HG02840 (cell line): ENCODE measurements at regions not wholly inside any gene's neighbourhood (a gene's known extent, or its start where the extent isn't known, plus 50 kb on each side); places are given as distances from the start of the nearest gene placed in this dataset.
"Not testable (repeated sequence)": the region's sequence is repeated elsewhere in the genome, so short reads cannot be mapped to it uniquely, and the experiment has no call there.

Experiments used
- ATAC-seq: cut with Tn5 transposase; IDR thresholded peaks from one replicate; pipeline ENCODE4 v1.9.1; 2021; ENCODE audit warnings: mild to moderate bottlenecking, moderate library complexity, moderate number of reproducible peaks; ENCODE audit not compliant: unreplicated experiment, low FRiP score

DNA sequence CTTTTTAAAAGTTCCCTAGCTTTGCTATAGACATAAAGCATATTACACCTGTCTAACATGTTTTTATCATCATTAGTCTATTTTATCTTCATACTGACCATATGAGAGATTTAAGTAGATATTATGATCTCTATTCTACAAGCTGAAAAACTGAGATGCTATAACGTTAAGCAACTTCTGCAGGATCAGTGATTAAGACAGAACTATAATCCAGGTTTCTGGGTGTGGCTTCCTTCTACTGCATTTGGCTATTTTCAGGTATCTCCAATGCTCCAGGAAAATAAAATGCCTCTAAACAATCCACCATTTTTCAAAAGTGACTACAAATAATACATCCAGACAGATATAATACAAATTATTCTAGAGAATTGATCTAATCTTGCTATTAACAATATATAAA, 53.4 kb downstream of the RGS2 start:
- ATAC-seq = no peak

DNA sequence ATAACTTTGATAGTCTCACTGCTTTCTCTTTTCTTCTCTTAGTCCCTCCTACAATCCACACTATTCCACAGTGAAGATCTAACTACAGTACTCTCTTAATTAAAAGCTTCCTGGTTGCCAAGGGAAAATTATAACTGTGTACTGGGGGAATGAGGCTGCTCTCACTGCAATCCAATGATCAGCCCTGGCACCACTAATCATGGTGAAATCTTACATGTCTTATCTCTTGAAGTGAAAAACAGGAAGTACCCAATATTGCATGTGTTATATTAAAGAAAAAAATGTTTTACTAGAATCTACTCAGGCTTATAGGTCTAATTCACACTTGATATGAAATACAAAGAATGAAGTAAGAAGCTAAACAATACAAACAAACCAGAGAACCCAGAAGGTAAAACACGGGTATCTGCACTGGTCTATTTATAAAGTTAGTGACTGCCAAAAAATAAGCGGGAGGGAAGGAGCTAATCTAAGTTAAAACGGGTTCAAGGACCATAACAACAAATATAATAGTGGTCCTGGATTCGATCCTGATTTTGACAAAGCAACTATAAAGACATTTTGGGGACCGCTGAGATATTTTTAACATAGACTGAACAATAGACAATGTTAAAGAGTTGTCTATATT, 57.5 kb downstream of the RGS2 start:
- ATAC-seq = no peak

- ATAC-seq = no peak
Observed at GRCh38 chr1:192867180-192867579, 58.3 kb downstream of the RGS2 start.

DNA sequence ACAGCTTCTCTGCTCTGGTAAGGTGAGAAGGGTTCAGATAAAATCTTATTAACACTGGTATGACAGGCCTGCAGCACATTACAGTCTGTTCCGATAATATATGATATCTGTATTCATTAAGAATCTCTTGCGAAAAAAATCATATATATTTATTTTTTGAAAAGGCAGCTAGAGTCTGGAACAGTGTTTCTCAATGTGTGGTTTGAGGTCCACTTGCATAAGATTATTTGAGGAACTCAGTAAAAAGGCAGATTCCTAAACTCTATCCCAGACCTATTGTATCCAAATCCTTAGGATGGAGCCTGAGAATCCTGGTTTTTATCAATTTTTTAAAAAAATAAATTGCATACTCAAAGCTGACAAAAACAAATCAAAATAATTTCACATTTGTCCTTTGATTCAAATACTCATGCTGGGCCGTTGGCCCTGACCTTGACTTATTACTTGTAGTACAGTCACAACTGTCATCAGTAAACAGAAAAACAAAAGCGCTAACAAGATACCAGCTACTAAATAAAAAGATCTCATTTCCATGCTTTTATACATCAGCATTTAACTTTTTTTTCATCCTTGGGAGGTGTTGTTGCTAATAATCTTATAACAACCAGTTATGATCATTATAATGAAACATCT, 60.6 kb downstream of the RGS2 start:
- no peak for ATAC-seq

DNA sequence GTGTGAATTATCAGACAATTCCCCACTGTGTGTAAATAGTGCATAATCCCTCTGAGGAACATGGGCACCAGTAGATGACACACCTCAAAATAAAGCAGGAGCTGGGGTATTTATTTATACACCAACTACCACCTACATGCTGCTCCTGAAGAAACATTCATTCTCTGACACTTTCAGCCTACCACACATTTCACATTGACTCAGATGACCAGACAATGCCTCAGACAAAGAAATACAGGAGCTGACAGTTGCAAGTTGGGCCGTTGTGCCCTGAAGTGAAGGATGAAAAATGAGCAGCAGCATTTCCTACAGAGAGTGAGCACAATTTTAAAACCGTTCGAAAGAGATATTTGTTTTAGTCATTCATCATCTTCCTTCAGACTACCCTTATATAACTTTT, 63.2 kb downstream of the RGS2 start:
- ATAC-seq = no peak

DNA sequence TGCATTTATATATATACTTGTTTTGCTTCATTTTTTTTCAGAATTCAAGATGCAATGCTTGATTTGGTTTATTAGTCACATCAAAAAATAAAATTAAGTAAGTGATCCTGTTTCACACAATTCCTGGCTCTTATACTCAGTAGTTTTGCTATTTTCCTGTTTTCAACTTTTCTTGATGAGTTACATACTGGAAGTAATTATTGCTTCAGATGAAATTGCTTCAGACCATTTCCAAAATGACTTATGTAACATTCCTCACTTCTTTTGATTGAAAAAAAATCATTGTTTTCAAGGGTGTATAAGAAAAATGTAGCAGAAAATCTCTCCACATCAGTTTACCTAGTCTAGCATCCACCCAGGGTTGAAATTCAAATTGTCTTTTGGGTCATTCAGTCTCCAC, 65.0 kb downstream of the RGS2 start:
- ATAC-seq = no peak

DNA sequence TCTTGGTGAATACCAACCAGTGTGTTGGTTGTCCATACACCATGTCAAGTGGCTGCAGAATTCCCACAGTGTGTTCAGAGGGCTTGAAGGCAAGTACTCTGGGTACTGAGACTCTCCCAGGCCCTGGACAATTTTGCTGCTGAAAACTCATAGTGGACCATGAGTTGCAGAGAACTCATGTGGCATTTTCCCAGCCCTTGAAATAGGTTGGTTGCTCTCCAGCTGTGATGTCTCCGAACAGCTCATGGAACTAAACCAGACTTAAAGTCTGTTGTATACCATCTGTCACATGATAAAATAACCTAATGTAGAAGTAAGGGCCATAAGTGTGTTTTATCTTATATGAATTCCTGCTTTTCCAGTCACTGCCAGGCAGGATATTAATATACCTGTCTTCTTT, 67.8 kb downstream of the RGS2 start:
- ATAC-seq = no peak

DNA sequence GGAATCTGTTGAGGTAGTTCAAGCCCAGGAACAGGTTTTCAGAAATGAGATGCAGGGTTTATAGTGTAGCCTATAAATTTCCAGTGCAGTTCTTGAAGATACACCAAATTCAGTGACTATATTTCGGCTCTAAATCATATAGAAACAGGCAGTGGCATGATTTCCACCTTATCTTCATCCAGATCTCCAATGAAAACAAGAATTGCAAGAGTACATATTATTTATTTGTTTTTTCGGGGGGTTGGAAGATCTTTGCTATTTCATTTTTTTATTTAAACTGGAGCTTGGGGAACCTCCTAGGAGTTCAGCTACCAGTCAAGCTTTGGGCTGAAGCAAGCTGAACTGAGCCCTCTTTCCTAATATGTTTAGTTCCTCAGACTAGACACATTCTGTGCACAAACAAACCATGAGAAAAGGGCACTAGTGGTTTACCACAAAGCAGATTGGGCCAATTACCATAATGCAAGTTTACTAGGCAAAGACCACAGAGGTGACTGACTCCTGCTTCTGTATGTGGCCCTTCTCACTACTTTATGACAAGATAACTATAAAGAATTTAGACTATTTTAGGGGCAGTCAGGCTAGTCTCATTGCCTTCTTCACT, 68.5 kb downstream of the RGS2 start:
- no peak for ATAC-seq

DNA sequence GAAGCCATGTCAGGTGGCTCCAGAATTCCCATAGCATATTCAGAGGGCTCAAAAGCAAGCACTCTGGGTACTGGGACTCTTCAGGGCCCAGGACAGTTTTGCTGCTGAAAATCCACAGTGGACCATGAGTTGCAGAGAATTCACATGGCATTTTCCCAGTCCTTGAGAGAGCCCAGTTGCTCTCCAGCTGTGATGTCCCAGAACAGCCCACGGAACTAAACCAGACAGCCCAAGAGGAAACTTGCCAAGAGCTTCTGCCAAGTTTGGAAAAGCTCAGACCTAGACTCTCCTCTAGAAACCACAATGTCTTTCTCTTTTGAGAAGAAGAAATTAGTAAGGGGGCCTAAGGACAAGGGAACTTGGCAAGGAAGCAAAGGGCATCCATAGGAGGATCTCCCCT, 69.4 kb downstream of the RGS2 start:
- no peak for ATAC-seq

DNA sequence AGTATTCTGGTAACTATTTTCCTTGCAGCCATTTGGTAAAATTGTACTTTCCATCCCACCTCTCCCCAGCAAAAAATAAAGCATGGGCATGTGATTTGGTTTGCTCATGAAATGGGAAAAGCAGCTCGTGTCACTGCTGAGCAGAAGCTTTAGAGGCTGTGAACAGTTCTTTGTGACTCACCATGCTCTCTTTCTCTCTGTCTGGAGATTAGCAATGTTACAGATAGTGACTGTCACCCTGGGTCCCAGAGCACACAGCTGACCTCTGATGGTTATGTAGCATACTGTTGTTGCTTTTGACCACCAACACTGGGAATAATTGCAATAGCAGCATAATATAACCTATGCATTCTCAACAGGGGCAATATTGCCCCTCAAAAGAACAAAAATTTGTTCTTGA, 70.6 kb downstream of the RGS2 start:
- ATAC-seq = no peak

- no peak for ATAC-seq
Observed at GRCh38 chr1:192880231-192880630, 71.4 kb downstream of the RGS2 start.

- no peak for ATAC-seq
Observed at GRCh38 chr1:192884241-192884640, 75.4 kb downstream of the RGS2 start.

GRCh38 chr1:192885387-192885786, 76.5 kb downstream of the RGS2 start:
- ATAC-seq = not testable (repeated sequence)

DNA sequence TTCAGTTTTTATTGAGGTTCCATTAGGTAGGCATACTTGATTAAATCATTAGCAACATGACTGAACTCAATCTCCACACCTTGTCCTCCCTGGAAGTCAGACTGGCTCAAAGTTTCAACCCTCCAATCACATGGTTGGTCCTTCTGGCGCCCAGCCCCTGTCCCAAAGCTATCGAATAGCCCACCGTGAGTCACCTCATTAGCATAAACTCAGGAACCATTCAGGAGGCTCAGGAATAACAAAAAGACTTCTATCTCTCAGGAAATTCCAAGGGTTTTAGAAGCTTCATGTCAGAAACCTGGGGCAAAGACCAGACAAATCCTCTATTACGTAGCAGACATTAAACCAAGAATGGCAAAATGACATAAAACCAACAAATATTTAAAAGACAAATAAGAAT, 78.6 kb downstream of the RGS2 start:
- ATAC-seq = no peak

GRCh38 chr1:192888574-192888973, 79.7 kb downstream of the RGS2 start:
- no peak for ATAC-seq

GRCh38 chr1:192889082-192889481, 80.2 kb downstream of the RGS2 start:
- no peak for ATAC-seq

- no peak for ATAC-seq
Observed at GRCh38 chr1:192890134-192890533, 81.3 kb downstream of the RGS2 start.

DNA sequence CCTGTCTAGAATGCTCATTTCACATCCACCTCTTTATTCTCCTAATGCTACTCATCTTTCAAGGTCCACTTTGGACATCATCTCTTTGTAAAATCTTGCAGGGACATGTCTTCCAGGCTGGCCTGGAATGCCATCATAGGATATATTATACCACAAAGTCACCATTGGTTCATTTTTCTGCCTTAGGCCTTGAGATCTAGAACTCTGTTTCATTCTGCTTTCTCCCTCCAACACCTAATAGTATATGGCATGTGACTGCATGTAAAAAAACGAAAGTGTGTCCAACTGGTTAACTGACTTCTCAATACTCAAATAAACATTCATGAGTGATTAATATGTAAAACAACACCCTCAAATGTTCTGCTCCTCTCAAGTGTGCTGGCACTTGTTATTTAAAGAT, 84.1 kb downstream of the RGS2 start:
- no peak for ATAC-seq

- not testable (repeated sequence) for ATAC-seq
Observed at GRCh38 chr1:192895487-192895886, 86.6 kb downstream of the RGS2 start.

DNA sequence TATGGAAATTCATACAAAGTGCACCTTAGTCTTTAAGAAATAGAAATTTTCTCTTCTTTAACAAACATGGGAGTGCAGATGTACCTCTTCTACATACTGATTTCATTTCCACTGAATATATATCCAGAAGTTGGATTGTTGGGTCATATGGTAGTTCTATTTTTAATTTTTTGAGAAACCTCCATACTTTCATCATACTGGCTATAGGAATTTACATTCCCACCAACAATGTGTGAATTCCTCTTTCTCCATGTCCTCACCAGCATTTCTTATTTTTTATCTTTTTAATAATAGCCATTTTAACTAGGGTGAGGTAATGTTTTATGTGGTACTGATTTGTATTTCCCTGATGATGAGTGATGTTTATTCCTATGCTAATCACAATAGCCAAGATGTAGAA, 87.5 kb downstream of the RGS2 start:
- no peak for ATAC-seq

GRCh38 chr1:192901500-192901899, 92.7 kb downstream of the RGS2 start:
- no peak for ATAC-seq

DNA sequence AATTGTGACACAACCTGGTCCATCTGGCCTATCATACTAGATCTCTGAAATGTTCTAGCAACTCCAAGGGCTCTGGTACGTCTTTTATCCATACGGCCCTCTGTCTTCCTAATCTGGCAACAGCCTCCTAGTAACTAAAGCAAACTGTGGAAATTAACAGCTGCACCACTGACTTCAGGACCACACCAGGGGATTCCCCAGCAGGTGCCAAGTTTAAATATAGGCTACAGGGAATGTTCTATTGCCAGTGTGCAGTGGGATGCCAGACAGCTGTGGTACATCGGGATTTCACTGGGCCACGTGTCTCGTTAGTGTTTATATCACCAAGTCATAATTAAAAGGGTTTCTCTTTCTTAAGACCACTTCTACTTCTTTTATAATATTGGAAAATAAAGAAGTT, 94.3 kb downstream of the RGS2 start:
- ATAC-seq = no peak
